CD14-positive monocyte (primary cell): ENCODE measurements at regions not wholly inside any gene's neighbourhood (a gene's known extent, or its start where the extent isn't known, plus 50 kb on each side); places are given as distances from the start of the nearest gene placed in this dataset.

ENCODE experiments used
- DNase-seq, 3 donors: peaks; one replicate each; pipeline ENCODE4 v3.0.0-alpha.2; 2011 to 2022
- H2AFZ ChIP-seq: 2 replicates; pipeline ENCODE4 v1.6.0; 2012; ENCODE audit warnings: mild to moderate bottlenecking, low read depth, low read length, inconsistent platforms; ENCODE audit not compliant: insufficient read depth, poor library complexity, severe bottlenecking
- H3K27ac ChIP-seq, 2 donors: 1 replicate in 1 of 2; 2 replicates in 1 of 2; pipeline ENCODE4 v1.5.1; 2012 to 2013; ENCODE audit warnings: low read length in 2 of 2, control low read depth in 1 of 2, inconsistent platforms in 1 of 2, low read depth in 1 of 2, mild to moderate bottlenecking in 1 of 2
- H3K27me3 ChIP-seq, 2 donors: one replicate each; pipeline versions ENCODE4 v1.6.0 to v1.6.1; 2011 to 2013; ENCODE audit warnings: low read length in 2 of 2; ENCODE audit not compliant: control insufficient read depth in 2 of 2, insufficient read depth in 2 of 2
- H3K36me3 ChIP-seq, 2 donors: replicated peaks in 1 of 2; 1 replicate in 1 of 2; 2 replicates in 1 of 2; pipeline versions ENCODE4 v1.5.1 to v1.6.1; 2012 to 2013; ENCODE audit warnings: low read length in 2 of 2, control low read depth in 1 of 2, inconsistent platforms in 1 of 2, mild to moderate bottlenecking in 1 of 2; ENCODE audit not compliant: insufficient read depth in 2 of 2, control insufficient read depth in 1 of 2
- H3K4me1 ChIP-seq, 2 donors: 1 replicate in 1 of 2; 2 replicates in 1 of 2; pipeline versions ENCODE4 v1.5.1 to v1.6.1; 2012 to 2013; ENCODE audit warnings: low read length in 2 of 2, control low read depth in 1 of 2, inconsistent platforms in 1 of 2, mild to moderate bottlenecking in 1 of 2, moderate library complexity in 1 of 2; ENCODE audit not compliant: insufficient read depth in 2 of 2, control insufficient read depth in 1 of 2
- H3K4me2 ChIP-seq: replicated peaks from 2 replicates; pipeline ENCODE3; 2012; ENCODE audit warnings: low read length, moderate library complexity, mild to moderate bottlenecking; ENCODE audit not compliant: poor library complexity, severe bottlenecking; ENCODE audit errors: extremely low read depth
- H3K4me3 ChIP-seq, 3 experiments: fragments of 200-600 bp in 1 of 3; sonication (generic) in 1 of 3; replicated peaks in 1 of 3; 1 replicate in 2 of 3; 2 replicates in 1 of 3; pipeline ENCODE4 v1.5.1; 2011 to 2013; ENCODE audit warnings: low read length in 3 of 3, mild to moderate bottlenecking in 3 of 3, control low read depth in 2 of 3, low read depth in 2 of 3, inconsistent platforms in 1 of 3, moderate library complexity in 1 of 3
- H3K79me2 ChIP-seq: 2 replicates; pipeline ENCODE4 v1.6.0; 2012; ENCODE audit warnings: mild to moderate bottlenecking, control low read depth, inconsistent platforms, low read length, moderate library complexity; ENCODE audit not compliant: insufficient read depth
- H3K9ac ChIP-seq: 2 replicates; pipeline ENCODE4 v1.6.0; 2017; ENCODE audit warnings: low read length, mild to moderate bottlenecking; ENCODE audit not compliant: insufficient read depth, poor library complexity, severe bottlenecking
- H3K9me3 ChIP-seq, 2 donors: replicated peaks in 1 of 2; 1 replicate in 1 of 2; 2 replicates in 1 of 2; pipeline versions ENCODE4 v1.5.1 to v1.6.1; 2012 to 2013; ENCODE audit warnings: low read length in 2 of 2, control low read depth in 1 of 2; ENCODE audit not compliant: control insufficient read depth in 1 of 2, insufficient read depth in 1 of 2
- H4K20me1 ChIP-seq: 2 replicates; pipeline ENCODE4 v1.6.0; 2012; ENCODE audit warnings: mild to moderate bottlenecking, low read length, control low read depth, moderate library complexity; ENCODE audit not compliant: insufficient read depth
- H3K27ac Mint-ChIP-seq, 7 donors: one replicate each; pipeline ENCODE4 v1.8.0; 2020; ENCODE audit warnings: mild to moderate bottlenecking in 7 of 7, mixed read lengths in 7 of 7, moderate library complexity in 6 of 7, inconsistent platforms in 2 of 7
- H3K27me3 Mint-ChIP-seq, 3 donors: one replicate each; pipeline ENCODE4 v1.8.0; 2021 to 2022; ENCODE audit warnings: low read depth in 3 of 3, mild to moderate bottlenecking in 3 of 3, mixed read lengths in 3 of 3, moderate library complexity in 3 of 3, inconsistent platforms in 1 of 3
- H3K36me3 Mint-ChIP-seq, 2 donors: one replicate each; pipeline ENCODE4 v1.8.0; 2020; ENCODE audit warnings: mixed read lengths in 2 of 2, inconsistent platforms in 1 of 2, mild to moderate bottlenecking in 1 of 2
- H3K4me1 Mint-ChIP-seq: one replicate; pipeline ENCODE4 v1.8.0; 2020; ENCODE audit warnings: mild to moderate bottlenecking, mixed read lengths
- H3K4me3 Mint-ChIP-seq, 2 donors: one replicate each; pipeline ENCODE4 v1.8.0; 2020; ENCODE audit warnings: mild to moderate bottlenecking in 2 of 2, mixed read lengths in 2 of 2, moderate library complexity in 1 of 2
- H3K9me3 Mint-ChIP-seq, 7 donors: one replicate each; pipeline ENCODE4 v1.8.0; 2020 to 2022; ENCODE audit warnings: mixed read lengths in 7 of 7, mild to moderate bottlenecking in 6 of 7, moderate library complexity in 6 of 7, inconsistent platforms in 2 of 7
- CTCF ChIP-seq: fragments of 200-600 bp; IDR thresholded peaks from one replicate; pipeline ENCODE4 v1.8.0; 2022; ENCODE audit warnings: antibody characterized with exemption, mild to moderate bottlenecking
- WGBS: methylation state at CpG from one replicate; pipeline ENCODE4 v1.1.5; 2013; ENCODE audit warnings: missing lambda C conversion rate; ENCODE audit not compliant: insufficient coverage; 5-methylcytosine and 5-hydroxymethylcytosine counted together
- intact Hi-C, 2 donors: fragments of 100-400 bp; cut with micrococcal nuclease; formaldehyde crosslinking; loops; one replicate each; pipeline versions ENCODE4 v1.15.0 to v1.15.1; 2023

GRCh38 chr15:68512598-68512997 lies 66.2 kb upstream of the CORO2B start:
- Mint-ChIP-seq H3K9me3 (peaks cover 2 to 10% (median 4%) of the 10 kb centered on the region in 7 donors), H3K36me3 (no peaks in the 10 kb centered on the region), H3K4me1 (peaks cover 3% of the 10 kb centered on the region), H3K27me3 (peaks cover 0 to 6% (median 5%) of the 10 kb centered on the region in 3 donors), H3K4me3 (no peak overlapping the region), H3K27ac (no peak overlapping the region)
- Histone ChIP-seq H3K27me3 (no peaks in the 10 kb centered on the region), H3K79me2 (no peaks in the 10 kb centered on the region), H4K20me1 (no peaks in the 10 kb centered on the region), H3K4me1 (no peaks in the 10 kb centered on the region), H3K4me3 (no peak overlapping the region), H3K9me3 (no peaks in the 10 kb centered on the region), H3K9ac (no peak overlapping the region), H3K27ac (no peak overlapping the region), H2AFZ (no peak overlapping the region), H3K36me3 (no peaks in the 10 kb centered on the region), H3K4me2 (no peak overlapping the region)
- 94% methylated on average over 3 of the region's 3 CpGs for WGBS
- DNase-seq: no peak
- intact Hi-C loops: no loop called here
- no peak for TF ChIP-seq CTCF

- intact Hi-C loops: no loop called here
- no peaks in the 10 kb centered on the region for H3K4me1 ChIP-seq
- H2AFZ ChIP-seq: no peak overlapping the region
- TF ChIP-seq CTCF: no peak
- H3K27me3 Mint-ChIP-seq: peaks cover 3 to 6% (median 5%) of the 10 kb centered on the region in 3 donors
- H3K9me3 ChIP-seq: no peaks in the 10 kb centered on the region
- no peak overlapping the region for H3K4me2 ChIP-seq
- no peaks in the 10 kb centered on the region for H4K20me1 ChIP-seq
- no peak overlapping the region for H3K9ac ChIP-seq
- peaks cover 5% of the 10 kb centered on the region for H3K4me1 Mint-ChIP-seq
- H3K36me3 Mint-ChIP-seq: no peaks in the 10 kb centered on the region
- no peaks in the 10 kb centered on the region for H3K27me3 ChIP-seq
- H3K27ac ChIP-seq: no peak overlapping the region
- H3K4me3 ChIP-seq: no peak overlapping the region
- no peak overlapping the region for H3K27ac Mint-ChIP-seq
- H3K9me3 Mint-ChIP-seq: peaks cover 2 to 10% (median 4%) of the 10 kb centered on the region in 7 donors
- no peaks in the 10 kb centered on the region for H3K36me3 ChIP-seq
- WGBS: 87% methylated on average over 3 of the region's 6 CpGs
- H3K79me2 ChIP-seq: no peaks in the 10 kb centered on the region
- H3K4me3 Mint-ChIP-seq: no peak overlapping the region
- DNase-seq: no peak
Observed at GRCh38 chr15:68515371-68516095, 63.3 kb upstream of the CORO2B start.
